Thoracic aorta (tissue), 2 donors: ENCODE measurements at regions not wholly inside any gene's neighbourhood (a gene's known extent, or its start where the extent isn't known, plus 50 kb on each side); places are given as distances from the start of the nearest gene placed in this dataset.

ENCODE experiments used
- ATAC-seq: fragments of 150-250 bp; one replicate; pipeline ENCODE4 v1.8.0; 2017; ENCODE audit warnings: low read depth; ENCODE audit not compliant: insufficient number of reproducible peaks, low FRiP score
- DNase-seq: peaks from one replicate; pipeline ENCODE4 v3.0.0-alpha.2; 2020; ENCODE audit warnings: low spot score
- H3K27ac ChIP-seq, 2 donors: fragments of 200-600 bp; sonication (generic); 1 replicate in 1 of 2; 2 replicates in 1 of 2; pipeline ENCODE4 v1.5.1; 2016; ENCODE audit warnings: mild to moderate bottlenecking in 2 of 2, moderate library complexity in 2 of 2
- H3K27me3 ChIP-seq: fragments of 200-600 bp; sonication (generic); replicated peaks from 2 replicates; pipeline ENCODE4 v1.6.0; 2016; ENCODE audit warnings: mild to moderate bottlenecking; ENCODE audit not compliant: insufficient read depth
- H3K36me3 ChIP-seq: fragments of 200-600 bp; sonication (generic); one replicate; pipeline ENCODE4 v1.5.1; 2016
- H3K4me1 ChIP-seq, 2 donors: fragments of 200-600 bp; sonication (generic); 1 replicate in 1 of 2; 2 replicates in 1 of 2; pipeline versions ENCODE4 v1.5.1 to v1.6.0; 2016; ENCODE audit warnings: low read depth in 2 of 2, mild to moderate bottlenecking in 1 of 2; ENCODE audit not compliant: control insufficient read depth in 1 of 2
- H3K4me3 ChIP-seq: fragments of 200-600 bp; sonication (generic); 2 replicates; pipeline ENCODE4 v1.5.1; 2016; ENCODE audit warnings: mild to moderate bottlenecking
- H3K9me3 ChIP-seq: fragments of 200-600 bp; sonication (generic); 2 replicates; pipeline ENCODE4 v1.5.1; 2016
- TF ChIP-seq, protein P1 (sequence below): fragments of 200-600 bp; sonication (generic); IDR thresholded peaks from one replicate; pipeline ENCODE4 v1.5.1; 2019; ENCODE audit warnings: antibody characterized with exemption

DNA sequence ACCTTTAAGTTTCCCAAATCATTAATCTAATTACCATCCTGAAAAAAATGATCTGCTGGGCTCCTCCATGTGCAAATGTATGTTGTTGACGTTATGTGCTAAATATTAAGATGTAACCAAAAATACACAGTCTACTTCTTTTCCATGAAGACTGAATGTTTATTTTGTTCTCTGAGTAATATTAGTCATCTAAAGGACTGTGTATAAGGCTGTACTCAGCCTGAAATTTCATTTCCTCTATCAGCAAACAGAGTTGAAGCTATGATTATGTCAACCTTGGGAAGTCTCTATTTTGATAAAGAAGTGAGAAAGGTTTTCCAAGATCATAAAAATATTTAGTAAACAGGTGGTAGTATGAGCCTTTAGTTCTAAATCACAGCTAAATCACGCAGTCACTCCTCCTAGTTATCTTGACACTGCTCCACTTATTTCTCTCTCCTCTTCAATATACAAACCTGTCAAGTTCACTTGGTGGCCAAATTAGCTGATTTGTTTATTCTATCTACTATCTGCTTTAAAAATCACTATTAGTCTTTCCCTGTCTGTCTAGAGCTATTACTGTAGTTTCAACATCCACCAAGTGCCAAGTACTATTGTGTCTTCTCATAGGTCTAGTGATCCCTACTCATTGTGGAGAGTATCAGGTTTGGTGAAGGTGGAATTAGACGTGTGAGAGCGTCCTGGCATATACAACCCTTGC, 211.7 kb upstream of the STARD13 start:
- Histone ChIP-seq H3K36me3 (no peaks in the 10 kb centered on the region), H3K9me3 (no peaks in the 10 kb centered on the region), H3K4me3 (no peak overlapping the region), H3K27ac (peak overlapping the region; percentile 50 to 70), H3K27me3 (no peaks in the 10 kb centered on the region), H3K4me1 (peaks cover 21 to 46% of the 10 kb centered on the region in 2 donors)
- DNase-seq (no peak), ATAC-seq (no peak)
- TF ChIP-seq, protein P1, sequence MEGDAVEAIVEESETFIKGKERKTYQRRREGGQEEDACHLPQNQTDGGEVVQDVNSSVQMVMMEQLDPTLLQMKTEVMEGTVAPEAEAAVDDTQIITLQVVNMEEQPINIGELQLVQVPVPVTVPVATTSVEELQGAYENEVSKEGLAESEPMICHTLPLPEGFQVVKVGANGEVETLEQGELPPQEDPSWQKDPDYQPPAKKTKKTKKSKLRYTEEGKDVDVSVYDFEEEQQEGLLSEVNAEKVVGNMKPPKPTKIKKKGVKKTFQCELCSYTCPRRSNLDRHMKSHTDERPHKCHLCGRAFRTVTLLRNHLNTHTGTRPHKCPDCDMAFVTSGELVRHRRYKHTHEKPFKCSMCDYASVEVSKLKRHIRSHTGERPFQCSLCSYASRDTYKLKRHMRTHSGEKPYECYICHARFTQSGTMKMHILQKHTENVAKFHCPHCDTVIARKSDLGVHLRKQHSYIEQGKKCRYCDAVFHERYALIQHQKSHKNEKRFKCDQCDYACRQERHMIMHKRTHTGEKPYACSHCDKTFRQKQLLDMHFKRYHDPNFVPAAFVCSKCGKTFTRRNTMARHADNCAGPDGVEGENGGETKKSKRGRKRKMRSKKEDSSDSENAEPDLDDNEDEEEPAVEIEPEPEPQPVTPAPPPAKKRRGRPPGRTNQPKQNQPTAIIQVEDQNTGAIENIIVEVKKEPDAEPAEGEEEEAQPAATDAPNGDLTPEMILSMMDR, result no peak

DNA sequence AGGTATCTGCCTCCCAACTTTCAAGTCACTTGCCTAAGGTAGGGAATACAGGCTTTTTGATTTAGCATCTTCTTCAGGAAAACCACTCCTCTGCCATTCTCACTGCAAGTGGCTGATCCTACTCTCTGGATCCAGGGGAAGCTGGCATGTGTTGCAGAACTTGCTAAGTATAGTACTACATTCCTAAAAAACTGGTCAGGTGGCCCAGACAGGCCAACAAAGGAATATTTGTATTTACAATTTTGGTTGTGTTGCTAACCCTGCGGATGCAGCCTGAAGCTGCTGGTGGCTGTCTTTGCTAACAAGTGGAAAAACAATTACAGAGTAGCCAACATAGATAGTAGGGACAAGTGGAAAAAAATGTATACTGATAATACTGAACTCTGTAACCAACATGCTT, 222.5 kb upstream of the STARD13 start:
- ATAC-seq, result no peak
- TF ChIP-seq, protein P1, result no peak

DNA sequence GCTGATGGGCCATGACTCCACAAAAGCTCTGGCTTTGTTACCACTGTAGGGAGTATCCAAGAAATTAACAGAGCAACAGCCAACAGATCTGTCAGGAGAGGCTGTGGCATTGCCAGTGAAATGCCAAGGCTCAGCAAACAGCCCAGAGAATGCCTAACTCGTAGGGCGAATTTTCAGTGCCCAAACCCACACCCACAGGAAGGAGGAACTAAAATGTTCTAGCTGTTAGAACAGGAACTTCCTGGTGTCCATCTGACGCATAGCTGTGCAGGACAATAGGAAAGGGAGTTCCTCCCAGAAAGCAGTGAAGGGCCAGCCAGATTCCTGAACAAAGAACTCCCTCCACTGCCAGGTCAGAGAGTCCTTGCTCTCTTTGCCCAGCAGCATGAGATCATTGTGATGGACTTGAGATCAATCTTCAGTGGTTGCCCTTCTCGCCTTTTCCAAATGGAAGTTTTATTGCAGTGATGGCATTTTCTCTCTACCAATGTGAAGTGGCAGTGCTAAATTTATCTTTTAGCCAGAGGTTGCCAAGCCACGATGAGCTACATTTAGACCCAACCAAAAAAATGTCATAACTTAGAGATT, 224.2 kb upstream of the STARD13 start:
- peak overlapping the region; percentile 37 for H3K4me3 ChIP-seq
- H3K9me3 ChIP-seq, result no peaks in the 10 kb centered on the region
- H3K27me3 ChIP-seq, result no peaks in the 10 kb centered on the region
- TF ChIP-seq, protein P1, result no peak
- ATAC-seq, result peak; percentile 42
- H3K4me1 ChIP-seq, result peaks cover 19 to 45% of the 10 kb centered on the region in 2 donors
- H3K27ac ChIP-seq, result peak overlapping the region; percentile 91 to 97
- no peak for DNase-seq
- no peaks in the 10 kb centered on the region for H3K36me3 ChIP-seq

More for the DNA sequence above, 222.5 kb upstream of the STARD13 start:
- Histone ChIP-seq H3K36me3 (no peaks in the 10 kb centered on the region), H3K4me3 (no peak overlapping the region), H3K9me3 (no peaks in the 10 kb centered on the region), H3K4me1 (peaks cover 19 to 45% of the 10 kb centered on the region in 2 donors), H3K27me3 (no peaks in the 10 kb centered on the region), H3K27ac (peak overlapping the region; percentile 91 to 97)
- no peak for DNase-seq

DNA sequence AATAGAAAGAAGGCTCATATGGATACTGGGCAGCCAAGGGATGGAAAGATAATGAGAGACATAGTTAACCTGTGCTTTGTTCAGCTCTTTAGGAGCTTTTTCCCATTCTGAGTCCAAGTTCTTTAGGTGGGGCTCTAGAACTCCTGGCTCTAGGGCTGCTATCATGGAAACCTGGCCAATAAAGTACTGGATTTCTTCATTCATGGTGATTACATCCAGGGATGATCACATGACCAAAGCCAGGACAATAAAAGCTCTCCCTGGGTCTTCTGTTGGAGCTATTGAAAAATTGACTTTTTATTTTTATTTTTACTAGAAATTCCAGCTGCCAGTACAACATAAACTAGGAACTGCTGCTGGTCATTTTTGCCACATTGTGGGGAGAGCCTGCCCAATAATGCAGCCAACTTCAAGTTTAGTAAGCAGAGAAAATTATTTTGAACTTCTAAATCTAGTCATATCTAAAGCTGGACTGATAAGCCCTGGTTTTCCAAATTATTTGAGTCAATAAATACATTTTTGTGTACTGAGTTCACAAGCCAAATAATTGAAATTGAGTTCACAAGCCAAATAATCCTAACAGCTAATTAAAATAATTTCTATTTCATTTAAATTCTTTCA, 224.9 kb upstream of the STARD13 start:
- Histone ChIP-seq H3K27me3 (no peaks in the 10 kb centered on the region), H3K36me3 (no peaks in the 10 kb centered on the region), H3K27ac (peak overlapping the region; percentile 91 to 97), H3K9me3 (no peaks in the 10 kb centered on the region), H3K4me1 (peaks cover 19 to 45% of the 10 kb centered on the region in 2 donors), H3K4me3 (peak overlapping the region; percentile 37)
- DNase-seq (no peak), ATAC-seq (peak; percentile 15)
- TF ChIP-seq, protein P1, result no peak

DNA sequence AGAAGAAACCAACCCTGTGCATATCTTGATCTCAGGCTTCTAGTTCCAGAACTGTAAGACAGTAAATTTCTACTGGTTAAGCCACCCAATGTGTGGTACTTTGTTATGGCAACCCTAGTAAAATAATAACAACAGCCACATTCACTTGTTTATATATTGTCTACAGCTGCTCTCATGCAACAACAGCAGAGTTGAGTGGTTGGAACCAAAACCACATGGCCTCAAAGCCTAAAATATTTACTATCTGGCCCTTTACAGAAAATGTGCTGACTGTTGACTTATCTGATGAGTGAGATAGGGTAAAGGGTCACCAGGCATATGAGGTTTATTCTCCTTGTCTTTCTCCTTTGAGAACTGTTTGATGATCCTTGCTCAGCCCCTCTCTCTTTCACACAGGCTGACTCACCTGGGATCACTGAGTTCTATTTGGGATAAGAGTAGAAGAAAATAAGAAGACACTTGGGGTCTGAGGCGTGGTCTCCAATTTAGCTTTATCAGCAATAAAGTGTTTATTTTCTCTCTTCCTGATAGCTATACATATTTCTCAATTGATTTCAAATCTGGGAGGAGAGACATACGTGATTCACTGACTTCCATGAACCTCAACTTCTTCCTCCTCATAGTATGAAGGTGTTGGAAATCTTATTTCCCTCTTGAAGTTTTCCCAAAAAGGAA, 227.5 kb upstream of the STARD13 start:
- H3K9me3 ChIP-seq, result no peaks in the 10 kb centered on the region
- no peak overlapping the region for H3K4me3 ChIP-seq
- H3K4me1 ChIP-seq, result peaks cover 19 to 32% of the 10 kb centered on the region in 2 donors
- DNase-seq, result no peak
- no peak overlapping the region for H3K27ac ChIP-seq
- no peak for ATAC-seq
- no peaks in the 10 kb centered on the region for H3K27me3 ChIP-seq
- TF ChIP-seq, protein P1, result no peak
- no peaks in the 10 kb centered on the region for H3K36me3 ChIP-seq
